ENCODE measurements at regions not wholly inside any gene's neighbourhood (a gene's known extent, or its start where the extent isn't known, plus 50 kb on each side); places are given as distances from the start of the nearest gene placed in this dataset.
A peak's percentile ranks its signal among the peaks of the same experiment; 100 is the strongest.

DNA sequence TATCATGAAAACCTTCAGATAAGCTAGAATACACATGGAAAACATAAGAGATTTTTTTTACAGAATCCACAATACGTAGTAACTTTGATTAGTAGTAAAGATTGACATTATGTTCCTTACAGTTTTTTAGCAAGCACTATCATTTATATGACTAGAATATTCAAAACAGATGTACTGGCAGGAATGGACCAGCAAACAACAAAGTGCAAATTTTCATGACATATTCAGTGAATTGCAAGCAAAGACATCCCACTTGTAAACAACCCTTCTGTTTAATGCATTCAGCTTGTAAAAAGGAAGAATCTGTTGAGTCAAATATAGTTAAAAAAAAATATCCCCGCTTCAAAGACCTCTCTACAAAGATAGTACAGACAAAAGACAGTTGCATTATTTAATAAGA is 403.7 kb upstream of the TRAM1L1 start:
- WGBS, 2 experiments (ENCODE audit: insufficient coverage in 1 of 2, insufficient read length in 1 of 2) = 100% methylated on average over 1 of the region's 2 CpGs; no CpG with 5 or more reads in 1 of the 2 experiments
- Histone ChIP-seq H3K4me1 (ENCODE audit: control insufficient read depth, insufficient read depth, low read length) (no peaks in the 10 kb centered on the region), H3K9me3 (ENCODE audit: control insufficient read depth, low read length) (no peaks in the 10 kb centered on the region), H3K4me3 (ENCODE audit: low read length) (no peak overlapping the region), H3K9ac (ENCODE audit: extremely low read depth, low read length, poor library complexity, severe bottlenecking) (no peak overlapping the region), H3K36me3 (ENCODE audit: control insufficient read depth, insufficient read depth, low read length) (no peaks in the 10 kb centered on the region), H3K27ac (ENCODE audit: low read depth, low read length) (no peak overlapping the region), H3K27me3 (ENCODE audit: control insufficient read depth, insufficient read depth, low read length, poor library complexity, severe bottlenecking) (no peaks in the 10 kb centered on the region)
- Mint-ChIP-seq H3K9me3 (no peaks in the 10 kb centered on the region), H3K4me1 (no peaks in the 10 kb centered on the region), H3K36me3 (ENCODE audit: low read depth) (no peaks in the 10 kb centered on the region), H3K27ac (no peak overlapping the region), H3K27me3 (ENCODE audit: insufficient read depth) (peaks cover 3% of the 10 kb centered on the region), H3K4me3 (no peak overlapping the region)
- DNase-seq = no peak
- TF ChIP-seq, protein P1, sequence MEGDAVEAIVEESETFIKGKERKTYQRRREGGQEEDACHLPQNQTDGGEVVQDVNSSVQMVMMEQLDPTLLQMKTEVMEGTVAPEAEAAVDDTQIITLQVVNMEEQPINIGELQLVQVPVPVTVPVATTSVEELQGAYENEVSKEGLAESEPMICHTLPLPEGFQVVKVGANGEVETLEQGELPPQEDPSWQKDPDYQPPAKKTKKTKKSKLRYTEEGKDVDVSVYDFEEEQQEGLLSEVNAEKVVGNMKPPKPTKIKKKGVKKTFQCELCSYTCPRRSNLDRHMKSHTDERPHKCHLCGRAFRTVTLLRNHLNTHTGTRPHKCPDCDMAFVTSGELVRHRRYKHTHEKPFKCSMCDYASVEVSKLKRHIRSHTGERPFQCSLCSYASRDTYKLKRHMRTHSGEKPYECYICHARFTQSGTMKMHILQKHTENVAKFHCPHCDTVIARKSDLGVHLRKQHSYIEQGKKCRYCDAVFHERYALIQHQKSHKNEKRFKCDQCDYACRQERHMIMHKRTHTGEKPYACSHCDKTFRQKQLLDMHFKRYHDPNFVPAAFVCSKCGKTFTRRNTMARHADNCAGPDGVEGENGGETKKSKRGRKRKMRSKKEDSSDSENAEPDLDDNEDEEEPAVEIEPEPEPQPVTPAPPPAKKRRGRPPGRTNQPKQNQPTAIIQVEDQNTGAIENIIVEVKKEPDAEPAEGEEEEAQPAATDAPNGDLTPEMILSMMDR (conservative IDR thresholded peaks at IDR 0.05) = no peak

DNA sequence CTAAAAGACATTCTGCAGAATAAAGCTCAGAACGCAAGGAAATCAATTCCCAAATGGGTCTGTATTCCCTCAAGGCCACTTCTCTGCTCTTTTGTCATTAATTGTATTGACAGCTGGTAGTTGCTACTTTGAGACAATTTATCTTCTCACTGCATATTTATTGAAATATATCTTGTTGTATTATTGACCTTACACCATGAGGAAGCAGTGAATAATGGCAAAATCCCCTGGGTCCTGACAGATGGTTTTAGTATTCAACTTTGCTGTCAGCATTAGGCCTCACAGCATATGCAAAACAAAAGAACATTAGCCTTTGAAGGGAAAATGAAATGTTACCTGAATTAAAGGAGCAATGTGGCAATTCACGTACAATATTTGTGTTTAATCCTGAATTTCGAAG is 406.1 kb upstream of the TRAM1L1 start:
- no peak overlapping the region for H3K4me3 Mint-ChIP-seq
- Histone ChIP-seq H3K36me3 (ENCODE audit: control insufficient read depth, insufficient read depth, low read length) (no peaks in the 10 kb centered on the region), H3K27me3 (ENCODE audit: control insufficient read depth, insufficient read depth, low read length, poor library complexity, severe bottlenecking) (no peaks in the 10 kb centered on the region), H3K4me3 (ENCODE audit: low read length) (no peak overlapping the region), H3K9me3 (ENCODE audit: control insufficient read depth, low read length) (no peaks in the 10 kb centered on the region), H3K27ac (ENCODE audit: low read depth, low read length) (peak overlapping the region; percentile 71), H3K4me1 (ENCODE audit: control insufficient read depth, insufficient read depth, low read length) (no peaks in the 10 kb centered on the region), H3K9ac (ENCODE audit: extremely low read depth, low read length, poor library complexity, severe bottlenecking) (no peak overlapping the region)
- no peaks in the 10 kb centered on the region for H3K27me3 Mint-ChIP-seq (ENCODE audit: insufficient read depth)
- TF ChIP-seq, protein P1 (conservative IDR thresholded peaks at IDR 0.05) = no peak
- no peak for DNase-seq
- H3K27ac Mint-ChIP-seq = no peak overlapping the region
- H3K36me3 Mint-ChIP-seq (ENCODE audit: low read depth) = no peaks in the 10 kb centered on the region
- H3K9me3 Mint-ChIP-seq = no peaks in the 10 kb centered on the region
- 70 to 74% methylated on average over 2 to 3 of the region's 3 CpGs for WGBS, 2 experiments (ENCODE audit: insufficient coverage in 1 of 2, insufficient read length in 1 of 2)
- H3K4me1 Mint-ChIP-seq = no peaks in the 10 kb centered on the region

DNA sequence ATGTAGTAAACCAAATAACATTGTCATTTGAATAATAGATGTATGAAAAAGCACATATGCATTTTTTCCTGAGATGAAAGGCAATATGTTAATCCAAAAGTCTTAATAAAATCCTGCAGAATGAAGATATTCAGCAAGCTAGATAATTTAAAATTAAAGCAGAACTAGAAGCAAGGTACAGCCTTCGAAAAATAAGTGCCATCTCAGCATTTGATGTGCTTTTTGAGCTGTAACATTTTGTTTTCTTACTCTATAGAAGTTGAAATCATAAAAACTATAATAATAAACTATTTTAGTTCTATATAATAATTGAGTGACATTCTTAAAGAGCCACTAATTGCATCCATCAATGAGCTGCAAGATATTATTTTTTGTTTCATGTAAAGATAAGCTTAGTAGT is 410.4 kb upstream of the TRAM1L1 start:
- Histone ChIP-seq H3K36me3 (ENCODE audit: control insufficient read depth, insufficient read depth, low read length) (no peaks in the 10 kb centered on the region), H3K27ac (ENCODE audit: low read depth, low read length) (no peak overlapping the region), H3K27me3 (ENCODE audit: control insufficient read depth, insufficient read depth, low read length, poor library complexity, severe bottlenecking) (no peaks in the 10 kb centered on the region), H3K9ac (ENCODE audit: extremely low read depth, low read length, poor library complexity, severe bottlenecking) (no peak overlapping the region), H3K9me3 (ENCODE audit: control insufficient read depth, low read length) (no peaks in the 10 kb centered on the region), H3K4me1 (ENCODE audit: control insufficient read depth, insufficient read depth, low read length) (no peaks in the 10 kb centered on the region), H3K4me3 (ENCODE audit: low read length) (no peak overlapping the region)
- DNase-seq = no peak
- Mint-ChIP-seq H3K4me3 (no peak overlapping the region), H3K27me3 (ENCODE audit: insufficient read depth) (no peaks in the 10 kb centered on the region), H3K9me3 (no peaks in the 10 kb centered on the region), H3K27ac (no peak overlapping the region), H3K4me1 (peaks cover 4% of the 10 kb centered on the region), H3K36me3 (ENCODE audit: low read depth) (no peaks in the 10 kb centered on the region)
- TF ChIP-seq, protein P1 (conservative IDR thresholded peaks at IDR 0.05) = no peak
- WGBS, 2 experiments (ENCODE audit: insufficient coverage in 1 of 2, insufficient read length in 1 of 2) = 100% methylated on average over 1 of the region's 1 CpG; no CpG with 5 or more reads in 1 of the 2 experiments
